GM19438 (cell line): ENCODE measurements at regions not wholly inside any gene's neighbourhood (a gene's known extent, or its start where the extent isn't known, plus 50 kb on each side); places are given as distances from the start of the nearest gene placed in this dataset.
A peak's percentile ranks its signal among the peaks of the same experiment; 100 is the strongest.

Experiments
- ATAC-seq: cut with Tn5 transposase; IDR thresholded peaks from one replicate; pipeline ENCODE4 v1.9.1; 2021; ENCODE audit warnings: low read depth; ENCODE audit not compliant: unreplicated experiment

DNA sequence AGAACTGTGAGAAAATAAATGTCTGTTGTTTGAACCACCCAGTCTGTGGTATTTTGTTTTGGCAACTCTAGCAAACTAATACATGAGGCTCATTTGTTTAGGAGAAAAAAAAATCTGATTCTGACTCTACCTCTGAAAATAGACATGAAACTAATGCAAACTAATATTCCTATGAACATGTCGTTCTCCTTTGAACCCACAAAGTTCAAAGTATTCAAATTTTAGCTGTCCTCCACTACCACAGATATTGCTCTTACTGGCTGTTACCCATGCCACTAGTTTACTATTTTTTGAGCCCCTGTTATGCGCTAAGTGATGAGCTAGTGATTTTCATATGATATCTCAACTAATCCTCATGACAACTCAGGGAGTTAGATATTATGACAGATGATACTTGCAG, 58.8 kb upstream of the ZNF804B start:
- ATAC-seq, result no peak

DNA sequence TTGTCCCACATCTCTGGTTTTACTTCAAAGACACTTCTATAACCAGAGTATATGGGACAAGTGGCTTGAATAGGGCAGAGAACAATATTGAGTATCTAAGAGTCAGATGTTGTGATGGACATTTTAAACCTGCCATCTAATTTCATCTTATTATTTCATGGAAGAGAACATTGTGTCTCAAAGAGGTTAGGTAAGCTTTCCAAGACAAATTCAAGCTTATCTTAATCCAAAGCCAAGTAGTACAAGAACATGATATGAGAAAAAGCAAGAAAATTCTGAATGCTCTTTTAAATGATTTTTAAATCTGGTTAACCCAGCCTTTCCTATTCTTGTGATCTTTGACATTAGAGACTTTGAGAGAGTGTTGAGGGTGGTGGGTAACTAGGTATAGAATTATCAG, 65.3 kb upstream of the ZNF804B start:
- no peak for ATAC-seq

DNA sequence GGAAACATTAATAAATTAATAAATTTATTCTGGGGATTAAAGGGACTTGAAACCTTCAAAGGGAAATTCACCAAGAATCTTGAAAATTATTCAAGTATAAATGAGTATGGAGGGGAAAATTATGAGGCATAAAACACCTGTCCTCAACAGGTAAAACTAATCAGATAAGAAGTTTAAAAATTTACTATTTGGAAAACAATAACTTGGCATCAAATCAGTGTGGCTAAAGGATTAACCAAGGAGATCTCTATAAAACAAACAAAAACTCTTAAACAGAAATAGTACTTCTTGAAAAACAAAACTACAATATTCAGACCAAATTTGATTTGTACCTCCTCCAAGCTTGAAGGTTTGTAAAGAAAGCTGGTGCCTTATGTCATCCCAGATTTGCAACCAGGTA, 66.4 kb upstream of the ZNF804B start:
- no peak for ATAC-seq

DNA sequence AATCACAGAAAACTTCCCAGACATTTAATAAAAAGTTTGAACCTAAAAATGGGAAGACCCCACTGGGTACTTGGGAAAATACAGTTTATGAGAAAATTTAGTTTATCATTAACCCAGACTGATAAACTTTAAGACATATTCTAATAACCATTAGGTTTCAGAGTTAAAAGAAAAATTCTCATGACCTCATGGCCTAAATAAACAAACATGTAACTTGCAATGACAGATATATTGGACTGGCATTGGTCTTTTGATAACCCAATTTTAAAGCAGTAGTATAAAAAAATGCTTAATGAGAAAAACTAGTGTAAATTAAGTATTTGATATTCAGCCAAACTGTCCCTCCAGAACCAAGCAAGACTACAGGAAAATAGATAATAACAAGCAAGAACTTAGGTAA, 67.0 kb upstream of the ZNF804B start:
- no peak for ATAC-seq

DNA sequence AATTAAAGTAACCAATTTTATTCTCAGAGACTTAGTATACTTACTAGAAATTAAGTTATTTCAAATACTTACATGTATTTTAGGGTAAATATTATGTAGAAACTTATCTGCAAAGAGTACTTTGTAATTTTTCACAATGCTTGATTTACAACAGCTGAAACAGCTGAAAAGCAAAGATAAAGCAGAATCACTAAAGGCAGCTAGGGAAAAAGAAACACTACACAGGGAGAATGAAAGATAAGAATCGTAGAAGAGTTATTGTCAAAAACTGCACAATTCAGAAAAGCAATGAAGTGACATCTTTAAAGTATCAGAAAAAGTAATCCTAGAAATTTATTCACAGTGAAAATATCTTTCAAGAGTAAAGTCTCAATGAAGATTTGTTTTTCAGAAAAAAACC, 69.7 kb upstream of the ZNF804B start:
- ATAC-seq, result no peak

DNA sequence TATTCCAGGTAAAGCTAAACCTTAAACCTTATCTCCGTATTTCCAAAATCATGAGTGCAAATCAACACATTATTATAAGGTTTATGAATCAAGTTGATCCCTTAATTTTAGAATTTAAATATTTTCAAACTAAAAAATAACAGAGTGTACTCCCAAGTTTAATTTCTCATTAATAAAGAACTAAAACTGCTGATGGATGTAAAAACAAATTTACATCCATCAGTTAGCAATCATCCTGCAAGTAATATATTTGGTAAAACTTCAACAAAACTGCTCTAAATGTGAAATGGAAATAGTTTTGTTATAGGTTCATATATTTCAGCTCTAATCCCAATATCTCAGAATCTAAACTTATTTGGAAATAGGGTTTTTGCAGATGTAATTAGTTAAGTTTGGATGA, 71.3 kb upstream of the ZNF804B start:
- no peak for ATAC-seq

DNA sequence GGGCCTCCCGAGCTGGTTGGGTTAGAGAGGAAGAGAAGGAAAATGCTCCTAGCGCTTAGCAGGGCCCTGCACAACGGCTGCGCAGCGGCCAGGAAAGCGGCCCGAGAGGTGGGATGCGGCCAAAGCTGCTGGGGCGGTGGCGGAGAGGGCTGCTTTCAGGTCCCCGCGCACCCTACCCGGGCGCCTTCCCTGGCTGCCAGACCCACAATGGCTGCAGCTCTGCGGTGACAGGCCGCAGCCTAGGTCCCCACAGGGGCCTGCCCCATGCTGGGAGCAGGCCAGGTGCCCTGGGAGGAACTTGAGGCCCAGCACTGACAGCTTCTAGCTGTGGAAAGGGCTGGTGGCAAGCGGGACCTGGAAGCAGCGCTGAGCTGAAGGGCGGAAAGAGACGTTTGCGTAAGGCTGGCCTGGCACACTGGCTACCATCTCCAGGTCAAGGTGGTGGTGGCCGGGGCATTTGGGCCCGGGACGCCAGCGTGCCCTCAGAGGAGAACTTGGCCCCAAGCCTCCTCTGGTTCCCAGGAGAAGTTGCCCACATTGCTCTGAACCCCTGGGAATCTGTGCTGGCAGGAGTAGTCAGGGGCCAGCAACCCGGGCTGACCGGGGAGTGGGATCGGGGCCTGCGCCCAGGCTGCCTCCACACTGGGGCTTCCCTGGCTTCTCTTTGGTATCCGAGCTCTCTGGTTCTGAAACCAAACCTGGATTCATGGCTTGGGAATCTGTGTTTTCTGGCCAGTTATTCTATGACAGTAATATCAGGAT, 72.9 kb upstream of the ZNF804B start:
- ATAC-seq, result no peak

DNA sequence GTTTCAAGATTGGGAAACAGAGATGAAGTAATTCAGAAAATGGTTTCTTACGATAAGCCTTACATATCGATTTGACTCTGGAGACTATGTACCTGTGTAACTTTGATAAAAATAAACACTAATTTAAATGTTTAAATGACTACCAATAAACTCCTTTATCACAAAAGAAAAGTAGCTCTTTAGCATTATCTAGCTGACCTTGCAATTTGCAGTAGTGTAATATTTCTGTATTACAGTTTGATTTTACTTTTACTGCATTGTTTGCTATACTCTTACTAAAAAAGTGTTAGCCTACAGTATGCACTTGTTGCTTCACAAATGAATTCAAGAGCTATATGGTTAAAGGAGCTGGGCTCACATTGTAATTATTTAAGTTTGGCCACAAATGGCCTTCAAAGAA, 77.8 kb upstream of the ZNF804B start:
- ATAC-seq, result no peak

DNA sequence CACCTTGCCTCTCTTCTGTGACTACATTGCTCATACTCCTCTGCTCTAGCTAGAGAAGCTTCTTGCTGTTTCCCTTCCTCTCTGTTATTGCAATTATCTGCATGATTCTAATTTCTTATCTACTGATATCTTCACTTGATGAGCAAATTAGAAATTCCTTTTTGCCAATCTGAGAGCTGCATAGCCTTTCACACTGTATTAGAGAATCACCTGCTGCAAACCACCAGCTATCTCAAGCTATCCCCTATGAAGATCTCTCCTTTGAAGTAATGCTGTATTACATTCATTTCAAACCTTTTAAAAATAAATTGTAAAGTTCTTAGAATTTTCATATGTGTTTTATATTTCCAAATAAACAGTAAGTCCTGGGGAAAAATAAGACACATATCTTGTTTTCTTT, 89.0 kb upstream of the ZNF804B start:
- no peak for ATAC-seq

DNA sequence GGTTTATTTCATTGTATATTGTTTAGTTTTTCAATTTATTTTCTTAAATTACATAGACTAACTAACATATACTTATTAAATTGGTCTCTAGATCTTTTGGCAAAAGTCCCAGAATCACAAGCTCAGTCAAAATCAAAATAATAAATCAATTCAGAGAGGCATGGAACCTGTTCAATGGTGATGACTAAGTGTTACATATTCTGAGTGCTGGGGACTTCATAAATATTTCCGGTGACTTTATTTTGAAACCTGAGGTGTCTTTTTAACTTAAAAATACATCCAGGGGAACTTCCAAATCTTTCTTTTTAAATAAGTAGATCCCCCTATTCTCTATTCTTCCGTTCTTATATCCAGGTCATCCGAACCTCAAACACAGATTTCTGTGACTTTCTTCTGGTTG, 89.6 kb upstream of the ZNF804B start:
- ATAC-seq, result no peak

DNA sequence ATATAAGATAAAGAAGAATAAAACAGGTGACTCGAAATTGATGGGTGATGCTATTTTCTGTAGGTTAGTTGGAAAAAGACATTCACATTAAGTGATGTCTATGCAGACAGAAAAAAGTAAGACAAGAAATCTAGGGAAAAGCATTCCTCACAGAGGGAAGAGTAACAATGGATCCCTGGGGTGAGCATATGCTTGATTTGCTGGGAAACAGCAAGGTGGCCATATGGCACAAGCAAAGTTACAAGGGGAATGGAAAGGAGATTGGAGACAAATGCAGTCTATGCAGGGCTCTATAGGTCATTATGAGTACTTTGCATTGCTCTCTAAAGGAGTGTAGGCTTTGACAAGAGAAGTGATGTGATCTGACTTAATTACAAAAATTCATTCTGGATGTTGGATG, 90.9 kb upstream of the ZNF804B start:
- no peak for ATAC-seq

DNA sequence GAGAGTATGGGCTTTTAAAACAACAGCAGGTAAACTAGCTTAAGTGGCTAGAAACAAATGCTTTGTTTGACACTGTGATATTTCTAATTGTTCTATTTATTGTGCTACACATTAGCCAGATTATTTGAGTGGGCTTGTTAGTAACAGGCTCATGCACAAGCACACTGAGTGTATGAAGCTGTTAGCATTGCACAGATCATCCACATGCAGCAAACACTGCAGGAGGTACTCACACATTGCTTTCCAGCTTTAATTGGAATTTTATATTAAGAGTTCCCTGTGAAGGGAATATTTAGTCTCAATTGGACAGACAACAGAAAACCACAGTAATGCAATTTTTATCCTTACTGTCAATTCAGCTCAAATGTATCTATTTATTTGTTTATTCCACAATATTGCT, 92.9 kb upstream of the ZNF804B start:
- ATAC-seq, result no peak

DNA sequence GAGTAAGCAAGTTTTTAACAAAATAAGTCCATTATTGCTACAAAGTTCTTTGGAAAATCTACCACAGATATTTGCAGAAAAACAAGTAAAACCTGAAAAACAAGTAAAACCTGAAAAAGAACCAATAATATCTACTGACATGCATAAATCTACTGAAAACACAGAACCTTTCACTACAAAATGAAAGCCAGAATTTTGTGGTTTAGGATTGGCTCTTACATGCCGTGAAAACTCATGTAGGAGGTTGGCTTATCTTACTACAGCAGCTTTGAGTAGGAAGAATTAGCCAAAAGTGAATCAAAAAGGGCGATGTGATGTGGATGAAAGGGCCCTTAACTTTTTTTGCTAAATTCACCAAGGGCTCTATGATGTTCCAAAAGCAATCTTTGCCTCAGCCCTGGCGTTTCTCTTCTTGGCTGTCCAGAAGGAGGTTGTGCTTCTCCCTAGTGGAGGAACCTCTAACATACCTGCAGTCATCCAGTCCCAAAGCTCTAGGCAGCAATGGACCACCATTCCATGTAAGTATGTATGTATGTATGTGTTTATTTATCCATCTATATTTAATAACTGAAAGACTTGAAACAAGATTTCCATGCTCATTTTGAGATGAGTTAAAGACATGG, 93.5 kb upstream of the ZNF804B start:
- ATAC-seq, result no peak

DNA sequence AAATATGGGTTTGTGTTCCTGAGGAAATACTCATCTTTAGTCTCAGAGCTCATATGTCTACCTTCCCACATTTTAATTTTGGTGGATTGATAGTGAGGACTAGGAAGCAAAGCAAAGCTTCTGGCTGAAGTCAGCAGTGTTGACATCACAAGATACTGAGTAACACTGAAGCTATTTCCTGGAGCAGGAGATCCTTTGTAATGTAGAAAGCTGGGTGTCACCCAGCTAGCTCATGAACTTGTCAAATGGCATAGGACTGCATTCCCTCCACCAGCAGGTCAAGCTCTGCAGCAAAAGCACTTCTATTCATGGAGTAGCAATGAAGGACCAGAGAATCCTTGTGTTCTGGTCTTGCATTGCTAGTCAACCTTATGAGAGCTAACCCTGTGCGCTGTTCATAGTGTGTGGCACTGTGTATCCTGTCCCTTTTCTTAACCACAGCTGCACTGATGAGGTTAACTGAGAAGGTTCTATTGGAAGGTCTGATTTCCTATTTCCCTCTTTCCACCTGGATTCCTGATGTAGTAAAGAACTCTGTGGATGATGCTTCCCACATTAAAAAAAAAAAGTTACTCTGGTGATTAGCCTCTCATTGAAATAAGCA, 94.8 kb upstream of the ZNF804B start:
- no peak for ATAC-seq

DNA sequence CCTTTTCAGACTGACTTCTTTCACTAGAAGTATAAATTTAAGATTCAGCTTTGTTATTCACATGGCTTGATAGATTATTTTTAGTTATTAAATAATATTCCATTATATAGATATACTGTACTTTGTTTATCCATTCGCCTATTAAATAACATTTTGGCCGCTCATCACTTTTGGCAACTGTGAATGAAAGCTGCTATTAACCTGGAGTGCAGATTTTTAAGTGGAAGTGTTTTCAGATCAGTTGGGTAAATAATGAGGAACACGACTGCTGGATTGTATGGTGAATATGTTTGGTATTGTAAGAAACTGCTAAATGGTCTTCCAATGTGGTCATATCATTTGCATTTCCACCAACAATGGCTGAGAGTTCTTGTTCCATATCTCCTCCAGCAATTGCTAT, 97.6 kb upstream of the ZNF804B start:
- no peak for ATAC-seq

DNA sequence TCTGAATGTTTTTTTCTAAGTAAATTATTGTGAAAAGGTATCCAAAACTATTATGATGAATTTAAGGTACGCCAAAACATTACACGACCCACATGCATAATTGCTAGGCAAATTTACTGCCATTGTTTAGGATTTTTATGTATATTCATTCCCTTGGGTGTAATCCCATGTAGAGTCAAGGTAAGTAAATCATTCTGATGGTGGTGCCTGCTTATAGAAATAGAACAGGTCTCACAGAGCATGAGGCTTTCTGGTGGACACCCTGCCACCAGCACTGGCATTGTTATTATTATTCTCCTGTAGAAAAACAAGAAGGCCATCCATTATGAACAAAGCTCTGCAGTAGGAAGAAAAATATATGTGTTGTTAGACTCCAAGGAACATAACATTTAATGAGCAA, 111.7 kb upstream of the ZNF804B start:
- ATAC-seq, result no peak

DNA sequence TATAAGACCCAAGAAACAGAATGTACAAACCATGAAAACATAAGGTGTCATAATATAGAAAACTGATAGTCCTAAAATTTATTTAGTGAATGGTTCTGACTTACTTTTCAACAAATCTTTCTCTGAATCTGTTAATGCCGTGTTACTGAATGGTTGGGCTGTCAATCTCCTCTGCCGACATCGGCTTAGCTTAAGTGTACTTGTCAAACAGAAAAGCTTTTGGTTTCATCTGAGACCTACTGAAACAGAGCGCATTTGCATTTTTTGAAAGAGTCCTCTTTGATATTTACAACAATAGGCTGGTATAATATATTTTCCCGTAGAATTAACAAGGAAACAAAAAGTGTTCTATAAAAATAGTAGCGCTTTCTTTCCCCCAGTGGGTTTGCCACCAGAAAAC, 120.9 kb upstream of the ZNF804B start:
- ATAC-seq, result no peak

DNA sequence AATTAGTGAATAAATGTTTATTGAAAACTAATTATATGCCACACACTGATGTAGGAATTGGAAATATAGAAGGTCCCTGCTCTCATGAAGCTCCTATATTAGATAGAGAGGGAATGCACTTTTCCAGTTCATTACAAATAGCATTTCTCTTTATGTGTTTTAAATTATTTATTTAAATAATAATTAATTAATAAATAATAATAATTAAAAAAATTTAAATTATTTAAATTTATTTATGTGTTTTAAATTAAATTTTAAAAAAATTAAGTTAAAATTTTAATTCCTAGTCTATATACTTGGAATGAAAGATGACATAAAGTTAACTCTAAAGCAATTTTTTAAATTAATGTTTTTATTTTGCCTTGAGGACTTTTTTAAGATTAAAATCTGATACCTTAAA, 121.7 kb upstream of the ZNF804B start:
- ATAC-seq, result no peak

DNA sequence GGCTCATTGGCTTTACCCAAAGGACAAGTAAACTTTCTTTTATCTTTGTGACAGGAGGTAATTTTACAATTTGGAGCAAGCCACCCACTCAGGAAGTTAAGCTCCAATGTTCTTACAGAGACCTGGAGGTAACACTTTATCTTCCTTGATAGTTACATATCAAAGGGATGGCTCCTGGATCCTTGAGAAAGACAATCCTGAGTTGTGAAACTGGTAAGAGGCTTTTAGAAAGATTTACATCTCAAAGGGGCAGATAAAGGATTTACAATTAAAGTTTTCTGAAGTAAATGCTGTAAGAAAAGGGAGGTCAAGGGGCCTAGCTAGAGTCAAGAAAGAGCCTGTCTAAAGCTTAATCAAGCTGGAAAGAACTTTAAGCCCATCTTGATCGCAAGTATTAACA, 124.4 kb upstream of the ZNF804B start:
- no peak for ATAC-seq

DNA sequence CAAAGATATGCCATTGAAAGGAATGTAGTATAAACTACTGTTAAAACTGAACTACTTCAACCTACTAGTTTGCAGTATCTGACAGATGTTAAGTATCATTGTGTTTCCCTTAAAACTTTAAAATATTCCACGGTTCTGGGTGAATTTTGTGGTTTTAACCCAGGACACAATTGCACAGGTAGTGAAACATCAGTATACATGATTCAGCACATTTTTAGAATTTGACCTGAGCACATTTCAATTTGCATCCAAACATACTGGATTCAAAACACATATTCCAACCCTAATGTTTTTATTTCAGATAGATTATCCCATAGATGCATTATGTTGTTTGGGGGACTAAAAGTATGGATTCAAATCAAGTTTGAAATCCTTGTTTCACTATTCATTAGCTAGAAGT, 129.9 kb upstream of the ZNF804B start:
- no peak for ATAC-seq

DNA sequence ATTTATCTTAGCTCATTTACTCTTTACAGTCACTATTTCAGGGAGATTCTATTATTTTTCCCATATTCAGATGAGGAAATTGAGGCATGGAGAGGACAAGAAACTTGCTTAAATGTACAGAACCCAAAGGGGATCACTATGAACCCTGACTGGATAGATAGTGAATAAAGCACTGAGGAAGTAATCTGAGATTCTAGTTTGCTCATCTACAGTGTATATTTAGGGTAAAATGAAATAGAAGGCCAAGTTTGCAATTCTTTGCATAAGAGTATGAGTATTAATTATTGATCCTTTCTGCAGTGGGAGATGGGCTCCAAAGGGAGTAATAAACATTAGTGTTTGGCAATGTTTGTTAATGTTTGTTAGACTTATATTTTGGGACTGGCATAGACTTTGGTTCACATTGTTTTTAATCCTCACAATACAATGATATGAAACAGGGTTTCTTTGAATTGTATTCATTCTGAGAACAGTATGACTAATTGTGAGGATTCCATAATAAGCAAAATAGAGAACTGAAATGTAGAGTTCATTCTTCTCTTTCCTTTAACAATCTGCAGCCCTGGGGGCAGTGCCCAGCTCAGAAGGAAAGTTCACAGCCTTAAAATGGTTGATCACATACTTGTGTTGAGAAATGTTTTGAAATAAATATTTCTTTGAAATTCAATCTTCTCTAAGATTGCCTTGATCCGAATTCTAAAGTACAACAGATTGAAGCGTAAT, 131.0 kb upstream of the ZNF804B start:
- peak; percentile 98 for ATAC-seq

DNA sequence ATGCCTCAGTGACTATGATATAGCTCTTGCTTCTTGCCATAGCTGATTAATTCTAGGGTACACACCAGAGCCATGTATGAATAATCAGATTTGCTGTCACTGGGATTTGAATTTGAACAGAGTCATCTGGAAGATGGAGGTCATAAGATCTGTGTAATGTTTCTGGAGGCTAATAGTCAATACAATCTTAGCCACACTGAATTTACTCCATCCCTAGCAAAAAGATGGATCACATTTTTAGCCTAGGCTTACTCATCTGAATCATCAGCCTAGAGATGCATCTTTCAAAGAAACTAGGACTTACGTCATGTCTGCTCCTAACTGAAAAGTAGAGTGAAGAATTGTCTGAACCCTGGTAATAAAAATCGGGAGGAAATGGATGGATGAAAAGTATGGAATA, 142.3 kb upstream of the ZNF804B start:
- no peak for ATAC-seq
